Glutamatergic neuron (in vitro differentiated cells): ENCODE measurements at regions not wholly inside any gene's neighbourhood (a gene's known extent, or its start where the extent isn't known, plus 50 kb on each side); places are given as distances from the start of the nearest gene placed in this dataset.

Experiments used
- DNase-seq: peaks from one replicate; pipeline ENCODE4 v3.0.0; 2022
- H3K27ac Mint-ChIP-seq: one replicate; pipeline ENCODE4 v1.8.0; 2020; ENCODE audit warnings: mild to moderate bottlenecking, mixed read lengths, inconsistent platforms; ENCODE audit not compliant: unreplicated experiment
- H3K27me3 Mint-ChIP-seq: one replicate; pipeline ENCODE4 v1.8.0; 2020; ENCODE audit warnings: mild to moderate bottlenecking, moderate library complexity, mixed read lengths, inconsistent platforms; ENCODE audit not compliant: unreplicated experiment
- H3K36me3 Mint-ChIP-seq: one replicate; pipeline ENCODE4 v1.8.0; 2020; ENCODE audit warnings: mild to moderate bottlenecking, mixed read lengths, inconsistent platforms; ENCODE audit not compliant: unreplicated experiment
- H3K4me1 Mint-ChIP-seq: one replicate; pipeline ENCODE4 v1.8.0; 2020; ENCODE audit warnings: mild to moderate bottlenecking, low read depth, mixed read lengths, inconsistent platforms; ENCODE audit not compliant: unreplicated experiment
- H3K4me3 Mint-ChIP-seq: one replicate; pipeline ENCODE4 v1.8.0; 2020; ENCODE audit warnings: mild to moderate bottlenecking, mixed read lengths, inconsistent platforms; ENCODE audit not compliant: unreplicated experiment
- H3K9me3 Mint-ChIP-seq: one replicate; pipeline ENCODE4 v1.8.0; 2020; ENCODE audit warnings: mild to moderate bottlenecking, moderate library complexity, mixed read lengths, inconsistent platforms; ENCODE audit not compliant: unreplicated experiment
- CTCF ChIP-seq: fragments of 200-600 bp; sonication (generic); IDR thresholded peaks from one replicate; pipeline ENCODE4 v1.5.0; 2021; ENCODE audit not compliant: partially characterized antibody, unreplicated experiment

- H3K36me3 Mint-ChIP-seq, result no peaks in the 10 kb centered on the region
- DNase-seq, result no peak
- peaks cover 2% of the 10 kb centered on the region for H3K27me3 Mint-ChIP-seq
- H3K4me1 Mint-ChIP-seq, result peaks cover 3% of the 10 kb centered on the region
- TF ChIP-seq CTCF, result no peak
- H3K4me3 Mint-ChIP-seq, result no peak overlapping the region
- H3K9me3 Mint-ChIP-seq, result no peaks in the 10 kb centered on the region
- no peak overlapping the region for H3K27ac Mint-ChIP-seq
Measured at GRCh38 chr6:132140189-132140588, 189.0 kb upstream of the CCN2 start.

GRCh38 chr6:132139611-132140010 is 188.4 kb upstream of the CCN2 start:
- Mint-ChIP-seq H3K27ac (no peak overlapping the region), H3K36me3 (no peaks in the 10 kb centered on the region), H3K4me3 (no peak overlapping the region), H3K4me1 (peaks cover 3% of the 10 kb centered on the region), H3K9me3 (no peaks in the 10 kb centered on the region), H3K27me3 (peaks cover 2% of the 10 kb centered on the region)
- no peak for DNase-seq
- TF ChIP-seq CTCF, result no peak

GRCh38 chr6:132136981-132137380 is 185.8 kb upstream of the CCN2 start:
- Mint-ChIP-seq H3K27ac (no peak overlapping the region), H3K9me3 (no peaks in the 10 kb centered on the region), H3K4me3 (no peak overlapping the region), H3K27me3 (peaks cover 4% of the 10 kb centered on the region), H3K4me1 (peaks cover 12% of the 10 kb centered on the region), H3K36me3 (no peaks in the 10 kb centered on the region)
- DNase-seq, result no peak
- TF ChIP-seq CTCF, result no peak

- no peak for DNase-seq
- Mint-ChIP-seq H3K4me3 (no peak overlapping the region), H3K36me3 (no peaks in the 10 kb centered on the region), H3K27me3 (peaks cover 7% of the 10 kb centered on the region), H3K4me1 (peaks cover 25% of the 10 kb centered on the region), H3K9me3 (peaks cover 4% of the 10 kb centered on the region), H3K27ac (no peak overlapping the region)
- TF ChIP-seq CTCF, result no peak
Measured at GRCh38 chr6:132135409-132135808, 184.2 kb upstream of the CCN2 start.

GRCh38 chr6:132133736-132134445 is 182.7 kb upstream of the CCN2 start:
- no peak for TF ChIP-seq CTCF
- H3K4me3 Mint-ChIP-seq, result no peak overlapping the region
- peaks cover 4% of the 10 kb centered on the region for H3K9me3 Mint-ChIP-seq
- no peak overlapping the region for H3K27ac Mint-ChIP-seq
- H3K27me3 Mint-ChIP-seq, result peaks cover 5% of the 10 kb centered on the region
- no peak for DNase-seq
- H3K4me1 Mint-ChIP-seq, result peaks cover 22% of the 10 kb centered on the region
- no peaks in the 10 kb centered on the region for H3K36me3 Mint-ChIP-seq
